ENCODE measurements at regions not wholly inside any gene's neighbourhood (a gene's known extent, or its start where the extent isn't known, plus 50 kb on each side); places are given as distances from the start of the nearest gene placed in this dataset.
"Not testable (repeated sequence)": the region's sequence is repeated elsewhere in the genome, so short reads cannot be mapped to it uniquely, and the experiment has no call there.

- Histone ChIP-seq H3K9me3 (ENCODE audit: control insufficient read depth, low read depth, low read length) (no peaks in the 10 kb centered on the region), H3K27me3 (ENCODE audit: control insufficient read depth, insufficient read depth, low read length) (no peaks in the 10 kb centered on the region), H3K4me1 (ENCODE audit: control insufficient read depth, low read depth, low read length) (no peaks in the 10 kb centered on the region), H3K9ac (ENCODE audit: low read length) (no peak overlapping the region), H3K36me3 (ENCODE audit: control insufficient read depth, low read depth, low read length) (no peaks in the 10 kb centered on the region), H3K27ac (ENCODE audit: low read length) (no peak overlapping the region), H3K4me3 (ENCODE audit: low read length) (no peak overlapping the region)
Measured at GRCh38 chr12:87227162-87227561, 802.0 kb downstream of the C12orf50 start.

- no peak overlapping the region for H3K4me3 ChIP-seq (ENCODE audit: low read length)
- no peak overlapping the region for H3K27ac ChIP-seq (ENCODE audit: low read length)
- no peaks in the 10 kb centered on the region for H3K36me3 ChIP-seq (ENCODE audit: control insufficient read depth, low read depth, low read length)
- H3K4me1 ChIP-seq (ENCODE audit: control insufficient read depth, low read depth, low read length) = no peaks in the 10 kb centered on the region
- no peak overlapping the region for H3K9ac ChIP-seq (ENCODE audit: low read length)
- no peaks in the 10 kb centered on the region for H3K27me3 ChIP-seq (ENCODE audit: control insufficient read depth, insufficient read depth, low read length)
- no peaks in the 10 kb centered on the region for H3K9me3 ChIP-seq (ENCODE audit: control insufficient read depth, low read depth, low read length)
Measured at GRCh38 chr12:87217491-87217890, 811.7 kb downstream of the C12orf50 start.

GRCh38 chr12:87216436-87216835 lies 812.8 kb downstream of the C12orf50 start:
- no peaks in the 10 kb centered on the region for H3K9me3 ChIP-seq (ENCODE audit: control insufficient read depth, low read depth, low read length)
- H3K27ac ChIP-seq (ENCODE audit: low read length) = no peak overlapping the region
- H3K4me3 ChIP-seq (ENCODE audit: low read length) = no peak overlapping the region
- H3K36me3 ChIP-seq (ENCODE audit: control insufficient read depth, low read depth, low read length) = no peaks in the 10 kb centered on the region
- no peaks in the 10 kb centered on the region for H3K27me3 ChIP-seq (ENCODE audit: control insufficient read depth, insufficient read depth, low read length)
- H3K4me1 ChIP-seq (ENCODE audit: control insufficient read depth, low read depth, low read length) = no peaks in the 10 kb centered on the region
- no peak overlapping the region for H3K9ac ChIP-seq (ENCODE audit: low read length)

- Histone ChIP-seq H3K9ac (ENCODE audit: low read length) (no peak overlapping the region), H3K9me3 (ENCODE audit: control insufficient read depth, low read depth, low read length) (no peaks in the 10 kb centered on the region), H3K27ac (ENCODE audit: low read length) (no peak overlapping the region), H3K36me3 (ENCODE audit: control insufficient read depth, low read depth, low read length) (no peaks in the 10 kb centered on the region), H3K4me3 (ENCODE audit: low read length) (no peak overlapping the region), H3K4me1 (ENCODE audit: control insufficient read depth, low read depth, low read length) (no peaks in the 10 kb centered on the region), H3K27me3 (ENCODE audit: control insufficient read depth, insufficient read depth, low read length) (no peaks in the 10 kb centered on the region)
Measured at GRCh38 chr12:87202189-87202588, 827.0 kb downstream of the C12orf50 start.

GRCh38 chr12:87201598-87201997 lies 827.6 kb downstream of the C12orf50 start:
- Histone ChIP-seq H3K27me3 (ENCODE audit: control insufficient read depth, insufficient read depth, low read length) (no peaks in the 10 kb centered on the region), H3K9me3 (ENCODE audit: control insufficient read depth, low read depth, low read length) (no peaks in the 10 kb centered on the region), H3K36me3 (ENCODE audit: control insufficient read depth, low read depth, low read length) (no peaks in the 10 kb centered on the region), H3K9ac (ENCODE audit: low read length) (no peak overlapping the region), H3K27ac (ENCODE audit: low read length) (no peak overlapping the region), H3K4me3 (ENCODE audit: low read length) (no peak overlapping the region), H3K4me1 (ENCODE audit: control insufficient read depth, low read depth, low read length) (no peaks in the 10 kb centered on the region)

- no peak overlapping the region for H3K27ac ChIP-seq (ENCODE audit: low read length)
- H3K36me3 ChIP-seq (ENCODE audit: control insufficient read depth, low read depth, low read length) = no peaks in the 10 kb centered on the region
- H3K9me3 ChIP-seq (ENCODE audit: control insufficient read depth, low read depth, low read length) = no peaks in the 10 kb centered on the region
- no peak overlapping the region for H3K4me3 ChIP-seq (ENCODE audit: low read length)
- no peaks in the 10 kb centered on the region for H3K27me3 ChIP-seq (ENCODE audit: control insufficient read depth, insufficient read depth, low read length)
- no peaks in the 10 kb centered on the region for H3K4me1 ChIP-seq (ENCODE audit: control insufficient read depth, low read depth, low read length)
- H3K9ac ChIP-seq (ENCODE audit: low read length) = no peak overlapping the region
Measured at GRCh38 chr12:87200289-87200979, 828.8 kb downstream of the C12orf50 start.

GRCh38 chr12:87198181-87198580 lies 831.0 kb downstream of the C12orf50 start:
- H3K36me3 ChIP-seq (ENCODE audit: control insufficient read depth, low read depth, low read length) = no peaks in the 10 kb centered on the region
- H3K4me3 ChIP-seq (ENCODE audit: low read length) = no peak overlapping the region
- H3K4me1 ChIP-seq (ENCODE audit: control insufficient read depth, low read depth, low read length) = no peaks in the 10 kb centered on the region
- H3K27ac ChIP-seq (ENCODE audit: low read length) = no peak overlapping the region
- no peak overlapping the region for H3K9ac ChIP-seq (ENCODE audit: low read length)
- H3K27me3 ChIP-seq (ENCODE audit: control insufficient read depth, insufficient read depth, low read length) = no peaks in the 10 kb centered on the region
- no peaks in the 10 kb centered on the region for H3K9me3 ChIP-seq (ENCODE audit: control insufficient read depth, low read depth, low read length)

- Histone ChIP-seq H3K4me3 (ENCODE audit: low read length) (no peak overlapping the region), H3K9ac (ENCODE audit: low read length) (no peak overlapping the region), H3K9me3 (ENCODE audit: control insufficient read depth, low read depth, low read length) (no peaks in the 10 kb centered on the region), H3K36me3 (ENCODE audit: control insufficient read depth, low read depth, low read length) (no peaks in the 10 kb centered on the region), H3K27ac (ENCODE audit: low read length) (no peak overlapping the region), H3K27me3 (ENCODE audit: control insufficient read depth, insufficient read depth, low read length) (no peaks in the 10 kb centered on the region), H3K4me1 (ENCODE audit: control insufficient read depth, low read depth, low read length) (no peaks in the 10 kb centered on the region)
Measured at GRCh38 chr12:87196321-87196720, 832.9 kb downstream of the C12orf50 start.

GRCh38 chr12:87194389-87194788 lies 834.8 kb downstream of the C12orf50 start:
- H3K9me3 ChIP-seq (ENCODE audit: control insufficient read depth, low read depth, low read length); H3K27ac ChIP-seq (ENCODE audit: low read length); H3K4me3 ChIP-seq (ENCODE audit: low read length); H3K4me1 ChIP-seq (ENCODE audit: control insufficient read depth, low read depth, low read length); H3K27me3 ChIP-seq (ENCODE audit: control insufficient read depth, insufficient read depth, low read length); H3K36me3 ChIP-seq (ENCODE audit: control insufficient read depth, low read depth, low read length); H3K9ac ChIP-seq (ENCODE audit: low read length): not testable (repeated sequence)

- H3K9ac ChIP-seq (ENCODE audit: low read length) = no peak overlapping the region
Measured at GRCh38 chr12:87185367-87185766, 843.8 kb downstream of the C12orf50 start.

GRCh38 chr12:87182696-87183233 lies 846.4 kb downstream of the C12orf50 start:
- no peaks in the 10 kb centered on the region for H3K36me3 ChIP-seq (ENCODE audit: control insufficient read depth, low read depth, low read length)
- peaks cover 3% of the 10 kb centered on the region for H3K4me1 ChIP-seq (ENCODE audit: control insufficient read depth, low read depth, low read length)

More at GRCh38 chr12:87185367-87185766, 843.8 kb downstream of the C12orf50 start:
- H3K36me3 ChIP-seq (ENCODE audit: control insufficient read depth, low read depth, low read length) = no peaks in the 10 kb centered on the region
- H3K27me3 ChIP-seq (ENCODE audit: control insufficient read depth, insufficient read depth, low read length) = no peaks in the 10 kb centered on the region
- no peak overlapping the region for H3K27ac ChIP-seq (ENCODE audit: low read length)
- peaks cover 3% of the 10 kb centered on the region for H3K4me1 ChIP-seq (ENCODE audit: control insufficient read depth, low read depth, low read length)
- H3K4me3 ChIP-seq (ENCODE audit: low read length) = no peak overlapping the region
- H3K9me3 ChIP-seq (ENCODE audit: control insufficient read depth, low read depth, low read length) = no peaks in the 10 kb centered on the region

GRCh38 chr12:87171356-87171755 lies 857.8 kb downstream of the C12orf50 start:
- Histone ChIP-seq H3K9ac (ENCODE audit: low read length) (no peak overlapping the region), H3K9me3 (ENCODE audit: control insufficient read depth, low read depth, low read length) (peaks cover 8% of the 10 kb centered on the region)

More at GRCh38 chr12:87182696-87183233, 846.4 kb downstream of the C12orf50 start:
- Histone ChIP-seq H3K27ac (ENCODE audit: low read length) (no peak overlapping the region), H3K9ac (ENCODE audit: low read length) (no peak overlapping the region), H3K27me3 (ENCODE audit: control insufficient read depth, insufficient read depth, low read length) (no peaks in the 10 kb centered on the region), H3K4me3 (ENCODE audit: low read length) (no peak overlapping the region), H3K9me3 (ENCODE audit: control insufficient read depth, low read depth, low read length) (no peaks in the 10 kb centered on the region)

More at GRCh38 chr12:87171356-87171755, 857.8 kb downstream of the C12orf50 start:
- Histone ChIP-seq H3K36me3 (ENCODE audit: control insufficient read depth, low read depth, low read length) (no peaks in the 10 kb centered on the region), H3K4me1 (ENCODE audit: control insufficient read depth, low read depth, low read length) (no peaks in the 10 kb centered on the region), H3K27ac (ENCODE audit: low read length) (no peak overlapping the region), H3K27me3 (ENCODE audit: control insufficient read depth, insufficient read depth, low read length) (no peaks in the 10 kb centered on the region), H3K4me3 (ENCODE audit: low read length) (no peak overlapping the region)

Measured in iPS-18a (cell line).